Activated CD4-positive, alpha-beta T cell treated with anti-CD3 and anti-CD28 coated beads for 24 hours (primary cell): ENCODE measurements at regions not wholly inside any gene's neighbourhood (a gene's known extent, or its start where the extent isn't known, plus 50 kb on each side); places are given as distances from the start of the nearest gene placed in this dataset.

ENCODE experiments used
- DNase-seq, 2 donors: peaks; one replicate each; pipeline ENCODE4 v3.0.0-alpha.2; 2020; ENCODE audit warnings: low read depth in 2 of 2

- peak in 1 of 2 donors; percentile 0 for DNase-seq
Measured at GRCh38 chr16:47779201-47780016, 318.3 kb downstream of the PHKB start.

GRCh38 chr16:47778106-47778801, 317.1 kb downstream of the PHKB start:
- DNase-seq = no peak

GRCh38 chr16:47777220-47777619, 316.1 kb downstream of the PHKB start:
- DNase-seq = no peak

GRCh38 chr16:47774661-47775060, 313.5 kb downstream of the PHKB start:
- no peak for DNase-seq

- no peak for DNase-seq
Measured at GRCh38 chr16:47753659-47754058, 292.5 kb downstream of the PHKB start.
